ENCODE measurements at regions not wholly inside any gene's neighbourhood (a gene's known extent, or its start where the extent isn't known, plus 50 kb on each side); places are given as distances from the start of the nearest gene placed in this dataset.

- no peaks in the 10 kb centered on the region for H3K36me3 Mint-ChIP-seq
- H3K4me3 Mint-ChIP-seq = no peak overlapping the region
- intact Hi-C loops (cut with micrococcal nuclease) = loop anchor here in 1 of 2 donors (10.0 kb wide), 1 partner anchor 60 kb away; no protein-coding TSS in a partner anchor
- no peak for TF ChIP-seq CTCF (IDR thresholded peaks at IDR 0.05)
- Histone ChIP-seq H3K4me2 (replicated peaks; ENCODE audit: extremely low read depth, low read length, poor library complexity, severe bottlenecking) (no peak overlapping the region), H3K4me3 (replicated peaks in 1 of 3; ENCODE audit: low read depth in 2 of 3, low read length in 3 of 3) (no peak overlapping the region), H3K9me3 (replicated peaks in 1 of 2; ENCODE audit: control insufficient read depth in 1 of 2, insufficient read depth in 1 of 2, low read length in 2 of 2) (no peaks in the 10 kb centered on the region), H2AFZ (ENCODE audit: insufficient read depth, low read depth, low read length, poor library complexity, severe bottlenecking) (no peak overlapping the region), H3K79me2 (ENCODE audit: insufficient read depth, low read length) (no peaks in the 10 kb centered on the region), H3K36me3 (replicated peaks in 1 of 2; ENCODE audit: control insufficient read depth in 1 of 2, insufficient read depth in 2 of 2, low read length in 2 of 2) (no peaks in the 10 kb centered on the region), H3K27me3 (ENCODE audit: control insufficient read depth in 2 of 2, insufficient read depth in 2 of 2, low read length in 2 of 2) (no peaks in the 10 kb centered on the region), H3K9ac (ENCODE audit: insufficient read depth, low read length, poor library complexity, severe bottlenecking) (no peak overlapping the region), H4K20me1 (ENCODE audit: insufficient read depth, low read length) (no peaks in the 10 kb centered on the region), H3K4me1 (ENCODE audit: control insufficient read depth in 1 of 2, insufficient read depth in 2 of 2, low read length in 2 of 2) (peaks cover 39 to 42% of the 10 kb centered on the region in 2 donors), H3K27ac (ENCODE audit: low read depth in 1 of 2, low read length in 2 of 2) (no peak overlapping the region)
- peaks cover 0 to 2% (median 0%) of the 10 kb centered on the region in 7 donors for H3K9me3 Mint-ChIP-seq
- no peak for DNase-seq
- peaks cover 0 to 6% (median 0%) of the 10 kb centered on the region in 3 donors for H3K27me3 Mint-ChIP-seq (ENCODE audit: low read depth in 3 of 3)
- peaks cover 48% of the 10 kb centered on the region for H3K4me1 Mint-ChIP-seq
- no CpG with 5 or more reads among the region's 1 CpG for WGBS (ENCODE audit: insufficient coverage)
- H3K27ac Mint-ChIP-seq = peak overlapping the region in 2 of 7 donors; percentile 82 to 88
Observed at GRCh38 chr5:143494595-143494994, 91.1 kb upstream of the NR3C1 start.

- no peak overlapping the region for H3K4me3 Mint-ChIP-seq
- H3K27ac Mint-ChIP-seq = no peak overlapping the region
- no peak overlapping the region for H3K4me2 ChIP-seq (replicated peaks; ENCODE audit: extremely low read depth, low read length, poor library complexity, severe bottlenecking)
- WGBS (ENCODE audit: insufficient coverage) = no CpG with 5 or more reads among the region's 2 CpGs
- H3K4me1 Mint-ChIP-seq = peaks cover 48% of the 10 kb centered on the region
- TF ChIP-seq CTCF (IDR thresholded peaks at IDR 0.05) = no peak
- peaks cover 39 to 42% of the 10 kb centered on the region in 2 donors for H3K4me1 ChIP-seq (ENCODE audit: control insufficient read depth in 1 of 2, insufficient read depth in 2 of 2, low read length in 2 of 2)
- DNase-seq = peak; percentile 12 to 61 (median 22)
- H3K27me3 Mint-ChIP-seq (ENCODE audit: low read depth in 3 of 3) = peaks cover 0 to 6% (median 0%) of the 10 kb centered on the region in 3 donors
- no peaks in the 10 kb centered on the region for H3K9me3 ChIP-seq (replicated peaks in 1 of 2; ENCODE audit: control insufficient read depth in 1 of 2, insufficient read depth in 1 of 2, low read length in 2 of 2)
- no peaks in the 10 kb centered on the region for H3K36me3 Mint-ChIP-seq
- intact Hi-C loops (cut with micrococcal nuclease) = loop anchor here in 1 of 2 donors (10.0 kb wide), 1 partner anchor 61 kb away; no protein-coding TSS in a partner anchor
- no peak overlapping the region for H3K4me3 ChIP-seq (replicated peaks in 1 of 3; ENCODE audit: low read depth in 2 of 3, low read length in 3 of 3)
- H3K9me3 Mint-ChIP-seq = peaks cover 0 to 2% (median 0%) of the 10 kb centered on the region in 7 donors
- no peak overlapping the region for H3K27ac ChIP-seq (ENCODE audit: low read depth in 1 of 2, low read length in 2 of 2)
- no peaks in the 10 kb centered on the region for H4K20me1 ChIP-seq (ENCODE audit: insufficient read depth, low read length)
- no peak overlapping the region for H2AFZ ChIP-seq (ENCODE audit: insufficient read depth, low read depth, low read length, poor library complexity, severe bottlenecking)
- no peaks in the 10 kb centered on the region for H3K27me3 ChIP-seq (ENCODE audit: control insufficient read depth in 2 of 2, insufficient read depth in 2 of 2, low read length in 2 of 2)
- no peak overlapping the region for H3K9ac ChIP-seq (ENCODE audit: insufficient read depth, low read length, poor library complexity, severe bottlenecking)
- H3K79me2 ChIP-seq (ENCODE audit: insufficient read depth, low read length) = no peaks in the 10 kb centered on the region
- no peaks in the 10 kb centered on the region for H3K36me3 ChIP-seq (replicated peaks in 1 of 2; ENCODE audit: control insufficient read depth in 1 of 2, insufficient read depth in 2 of 2, low read length in 2 of 2)
Observed at GRCh38 chr5:143494162-143494561, 90.7 kb upstream of the NR3C1 start.
